GM21381 (cell line): ENCODE measurements at regions not wholly inside any gene's neighbourhood (a gene's known extent, or its start where the extent isn't known, plus 50 kb on each side); places are given as distances from the start of the nearest gene placed in this dataset.

Experiments used
- ATAC-seq: cut with Tn5 transposase; IDR thresholded peaks from one replicate; pipeline ENCODE4 v1.9.1; 2021; ENCODE audit warnings: mild to moderate bottlenecking, moderate library complexity; ENCODE audit not compliant: unreplicated experiment

- ATAC-seq: no peak
Measured at GRCh38 chr2:155350783-155351580, 652.5 kb downstream of the KCNJ3 start.

- no peak for ATAC-seq
Measured at GRCh38 chr2:155332016-155332415, 633.5 kb downstream of the KCNJ3 start.

DNA sequence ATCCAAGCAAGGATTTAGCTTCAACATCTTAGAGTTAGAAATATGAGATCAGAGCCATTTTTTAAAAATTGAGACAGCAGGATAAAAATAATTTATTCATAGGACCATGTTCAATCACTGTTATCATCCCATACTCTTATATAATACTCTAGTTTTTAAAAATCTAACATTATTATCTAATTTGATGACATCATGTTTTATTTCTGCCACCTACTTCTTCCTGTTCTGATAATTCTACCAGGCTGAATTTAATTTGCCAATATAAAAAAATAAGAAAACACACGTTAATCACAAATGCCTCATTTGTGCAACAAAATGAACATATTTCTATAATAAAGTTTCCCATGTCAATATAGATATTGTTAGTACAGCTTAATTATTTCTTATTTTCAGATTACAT is 621.7 kb downstream of the KCNJ3 start:
- ATAC-seq: no peak

DNA sequence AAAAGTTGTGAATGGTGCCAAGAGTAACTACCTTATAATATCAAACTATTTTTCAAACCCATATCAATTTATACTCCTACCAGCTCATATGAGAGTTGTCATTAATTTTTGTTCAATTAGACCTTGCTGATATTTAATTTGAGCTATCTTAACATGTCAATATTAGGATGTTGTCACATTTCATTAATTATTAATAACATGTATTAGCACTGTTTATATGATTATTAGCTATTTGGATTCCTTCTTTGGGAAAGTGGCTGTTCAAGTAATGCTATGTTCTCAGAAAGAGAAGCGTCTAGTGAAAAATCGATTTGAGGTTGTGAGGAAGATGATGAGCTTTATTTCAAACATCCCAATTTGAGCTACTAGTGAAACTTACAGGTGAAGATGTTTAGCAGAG is 620.2 kb downstream of the KCNJ3 start:
- ATAC-seq: no peak

DNA sequence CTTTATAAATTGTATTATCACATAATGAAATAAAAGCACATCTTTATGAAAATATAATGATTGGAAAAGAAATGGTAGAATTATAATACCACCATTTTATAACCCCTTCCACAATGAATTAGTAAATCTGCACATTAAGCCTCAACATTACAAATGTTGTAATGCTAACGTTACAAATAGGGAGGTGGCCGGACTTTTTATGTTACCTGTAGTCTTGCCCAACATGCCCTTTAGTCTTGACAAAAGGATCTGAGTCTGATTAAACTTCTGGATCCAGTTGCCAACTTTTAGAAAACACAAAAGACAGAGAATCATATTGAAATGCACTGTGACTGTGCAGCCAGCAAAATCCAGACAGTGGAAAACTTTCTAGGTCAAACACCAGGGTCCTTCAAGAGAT is 617.3 kb downstream of the KCNJ3 start:
- no peak for ATAC-seq

- peak; percentile 68 for ATAC-seq
Measured at GRCh38 chr2:155310589-155310988, 612.1 kb downstream of the KCNJ3 start.

DNA sequence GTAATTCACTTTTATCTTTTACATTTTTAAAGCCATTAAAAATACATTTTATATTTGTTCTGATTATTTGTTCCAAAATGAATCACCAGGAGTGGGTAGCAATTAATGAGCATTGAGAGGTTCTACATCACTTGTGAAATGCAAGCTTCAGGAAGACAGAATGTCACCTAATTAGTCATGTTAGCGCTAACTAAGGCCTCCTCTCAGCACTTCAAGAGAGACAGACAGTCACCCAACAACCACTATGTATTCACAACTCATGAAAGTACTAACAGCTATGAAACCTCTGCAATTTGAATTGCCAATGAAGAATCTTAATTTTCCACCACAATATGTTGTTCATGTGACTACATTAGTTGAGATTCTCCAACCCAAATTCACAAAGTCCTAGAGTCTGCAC is 611.0 kb downstream of the KCNJ3 start:
- no peak for ATAC-seq

DNA sequence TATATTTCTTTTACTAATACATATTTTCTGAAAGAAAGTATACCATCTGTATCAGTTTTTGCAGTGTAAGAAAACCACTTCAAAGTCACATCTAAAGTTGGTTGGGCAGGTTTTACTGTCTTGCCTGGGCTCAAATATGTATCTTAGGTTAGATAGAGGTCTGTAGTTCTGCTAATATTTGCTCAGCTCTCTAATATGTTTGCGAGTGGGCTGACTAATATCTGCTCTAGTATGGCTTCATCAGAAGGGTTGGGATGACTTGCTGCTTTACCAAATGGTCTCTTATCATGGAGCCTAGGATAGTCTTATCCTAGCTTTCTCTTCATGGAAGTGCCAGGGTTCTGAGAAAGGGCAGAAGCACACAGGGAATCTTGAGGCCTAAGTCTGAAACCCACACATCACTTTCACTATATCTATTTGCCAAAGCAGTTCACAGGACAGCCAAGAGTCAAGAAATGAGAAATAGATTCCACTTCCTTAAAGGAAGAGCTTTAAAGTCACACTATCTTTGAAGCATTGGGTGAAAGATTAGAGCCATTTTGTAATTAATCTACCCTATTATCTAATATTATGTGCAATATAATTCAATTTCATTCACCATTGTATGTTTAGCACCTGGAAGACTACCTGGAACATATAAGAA is 610.0 kb downstream of the KCNJ3 start:
- ATAC-seq: no peak

DNA sequence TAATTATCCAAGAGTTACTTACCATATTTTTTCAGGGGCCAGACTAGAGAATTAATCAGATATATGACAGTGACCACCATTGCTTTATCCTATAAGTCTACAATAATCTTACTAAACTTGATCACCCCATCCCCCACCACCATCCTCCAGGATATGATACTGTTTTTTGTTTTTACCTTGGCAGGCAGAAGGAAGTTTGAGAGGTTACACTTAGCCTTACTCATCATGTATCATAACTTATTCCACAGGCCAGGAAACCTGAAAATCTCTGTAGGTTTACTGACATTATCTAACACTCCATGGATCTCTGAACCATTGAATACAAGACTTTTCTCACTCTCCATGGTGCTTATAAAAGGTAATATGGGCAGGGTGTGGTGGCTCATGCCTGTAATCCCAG is 602.7 kb downstream of the KCNJ3 start:
- no peak for ATAC-seq

DNA sequence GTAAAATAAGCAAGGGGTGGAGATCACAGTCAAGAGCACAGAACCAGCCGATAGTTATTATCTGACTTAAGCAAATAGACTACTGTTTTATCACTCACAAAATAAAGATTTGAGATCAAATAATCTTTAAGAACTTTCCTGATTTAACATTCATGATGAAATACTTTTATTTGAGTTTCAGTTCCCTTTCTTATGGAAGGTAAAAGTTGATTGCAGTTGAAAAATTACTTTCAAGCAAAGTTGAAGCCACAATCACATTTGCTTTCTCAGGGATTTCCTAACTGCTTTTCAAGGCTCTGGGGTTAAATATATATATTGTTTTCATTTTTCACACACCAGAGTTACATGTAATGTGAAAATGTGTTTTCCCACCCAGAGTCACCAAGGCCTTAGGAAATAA is 599.5 kb downstream of the KCNJ3 start:
- no peak for ATAC-seq

DNA sequence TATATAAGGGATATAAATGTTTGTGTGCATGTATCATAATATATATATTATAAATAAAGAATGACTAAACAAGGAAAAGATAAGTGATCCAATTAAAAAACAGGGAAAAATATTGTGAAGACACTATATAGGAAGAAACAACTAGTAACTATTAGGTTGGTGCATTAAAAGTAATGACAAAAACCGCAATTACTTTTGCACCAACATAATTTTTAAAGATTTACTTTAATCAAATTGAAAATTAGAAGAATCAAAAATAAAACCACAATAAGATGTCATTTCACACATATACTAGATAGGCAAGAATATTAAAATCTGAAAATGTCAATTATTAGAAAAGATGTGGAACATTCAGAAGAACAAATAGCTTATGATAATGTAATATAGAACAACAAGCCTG is 595.9 kb downstream of the KCNJ3 start:
- ATAC-seq: no peak

DNA sequence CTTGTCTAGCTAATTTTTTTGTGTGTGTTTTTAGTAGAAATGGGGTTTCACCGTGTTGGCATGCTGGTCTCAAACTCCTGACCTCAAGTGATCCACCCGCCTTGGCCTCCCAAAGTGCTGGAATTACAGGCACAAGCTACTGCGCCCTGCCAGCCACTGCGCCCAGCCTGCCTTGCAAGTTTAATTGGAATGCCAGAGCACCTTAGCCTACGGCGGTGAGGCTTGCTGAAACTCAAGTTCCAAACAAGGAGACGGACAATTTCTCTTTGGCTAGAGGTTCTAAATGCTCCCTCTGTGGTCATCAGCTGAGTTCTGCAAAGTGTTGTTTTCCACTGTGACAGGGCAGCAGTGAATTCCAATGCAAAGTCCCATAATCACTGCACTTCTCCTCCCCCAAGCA is 583.4 kb downstream of the KCNJ3 start:
- no peak for ATAC-seq

DNA sequence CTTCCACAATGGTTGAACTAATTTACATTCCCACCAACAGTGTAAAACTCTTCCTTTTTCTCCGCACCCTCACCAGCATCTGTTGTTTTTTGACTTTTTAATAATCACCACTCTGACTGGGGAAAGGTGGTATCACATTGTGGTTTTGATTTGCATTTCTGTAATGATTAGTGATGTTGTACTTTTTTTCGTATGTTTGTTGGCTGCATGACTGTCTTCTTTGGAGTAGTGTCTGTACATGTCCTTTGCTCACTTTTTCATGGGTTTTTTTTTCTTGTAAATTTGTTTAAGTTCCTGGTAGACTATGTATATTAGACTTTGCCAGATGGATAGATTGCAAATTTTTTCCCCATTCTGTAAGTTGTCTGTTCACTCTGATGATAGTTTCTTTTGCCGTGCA is 574.8 kb downstream of the KCNJ3 start:
- no peak for ATAC-seq

GRCh38 chr2:155266583-155266982 is 568.1 kb downstream of the KCNJ3 start:
- no peak for ATAC-seq

DNA sequence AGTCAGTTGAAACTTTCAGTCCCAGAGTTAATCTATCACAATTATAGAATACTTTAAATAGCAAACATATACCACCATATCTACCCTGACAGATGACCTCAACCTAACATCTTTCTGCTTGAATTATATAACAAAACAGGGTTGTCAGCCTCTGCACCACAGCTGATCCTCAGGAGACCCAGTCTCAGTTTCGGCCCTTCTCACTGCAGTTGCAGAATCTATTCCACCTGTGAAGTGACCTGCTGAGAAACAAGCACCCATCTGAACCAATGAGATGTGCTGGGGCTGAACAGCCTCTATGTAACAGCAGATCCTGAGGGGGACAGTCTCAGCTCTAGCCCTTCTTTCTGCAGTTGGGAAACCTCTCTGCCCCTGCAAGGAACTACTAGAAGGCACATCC is 567.6 kb downstream of the KCNJ3 start:
- no peak for ATAC-seq

GRCh38 chr2:155256803-155257202 is 558.3 kb downstream of the KCNJ3 start:
- no peak for ATAC-seq

- peak; percentile 76 for ATAC-seq
Measured at GRCh38 chr2:155250800-155251199, 552.3 kb downstream of the KCNJ3 start.

DNA sequence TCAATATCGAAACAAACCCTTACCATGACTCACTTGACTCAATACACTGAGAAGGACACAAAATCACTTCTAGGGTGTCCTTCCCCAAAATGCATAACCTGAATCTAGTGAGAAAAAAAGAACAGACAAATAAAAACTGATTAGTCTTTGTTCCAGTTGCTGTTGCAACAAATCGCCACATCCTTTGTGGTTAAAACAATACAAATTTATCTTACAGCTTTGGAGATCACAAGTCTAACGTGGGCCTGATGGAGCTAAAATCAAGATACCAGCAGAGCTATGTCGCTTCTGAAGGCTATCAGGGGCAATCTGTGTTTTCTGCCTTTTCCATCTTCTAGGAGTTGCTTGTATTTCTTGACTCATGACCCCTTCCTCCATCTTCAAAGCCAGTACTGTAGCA is 541.7 kb downstream of the KCNJ3 start:
- no peak for ATAC-seq

DNA sequence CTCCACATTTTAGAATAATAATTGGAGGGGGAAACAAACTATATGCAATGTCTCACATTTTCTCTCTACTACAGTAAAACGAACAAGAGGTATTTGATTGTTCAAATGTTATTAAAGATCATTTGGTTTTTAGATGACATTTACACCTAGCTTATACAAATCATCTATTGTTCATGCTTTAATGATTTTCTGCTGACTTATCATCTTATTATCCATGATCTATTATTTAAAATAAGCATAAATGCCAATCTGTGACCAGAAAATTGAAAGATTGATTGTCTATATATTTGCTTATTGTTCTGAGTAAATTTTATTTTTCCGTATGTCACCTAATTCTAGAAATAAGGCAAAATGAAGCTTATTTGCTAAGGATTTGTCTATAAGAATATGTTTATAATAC is 537.2 kb downstream of the KCNJ3 start:
- no peak for ATAC-seq

GRCh38 chr2:155223781-155224406 is 525.4 kb downstream of the KCNJ3 start:
- ATAC-seq: no peak

GRCh38 chr2:155218945-155219344 is 520.5 kb downstream of the KCNJ3 start:
- ATAC-seq: peak; percentile 44

GRCh38 chr2:155218292-155218924 is 519.9 kb downstream of the KCNJ3 start:
- peak; percentile 22 for ATAC-seq
